ENCODE measurements at regions not wholly inside any gene's neighbourhood (a gene's known extent, or its start where the extent isn't known, plus 50 kb on each side); places are given as distances from the start of the nearest gene placed in this dataset.

DNA sequence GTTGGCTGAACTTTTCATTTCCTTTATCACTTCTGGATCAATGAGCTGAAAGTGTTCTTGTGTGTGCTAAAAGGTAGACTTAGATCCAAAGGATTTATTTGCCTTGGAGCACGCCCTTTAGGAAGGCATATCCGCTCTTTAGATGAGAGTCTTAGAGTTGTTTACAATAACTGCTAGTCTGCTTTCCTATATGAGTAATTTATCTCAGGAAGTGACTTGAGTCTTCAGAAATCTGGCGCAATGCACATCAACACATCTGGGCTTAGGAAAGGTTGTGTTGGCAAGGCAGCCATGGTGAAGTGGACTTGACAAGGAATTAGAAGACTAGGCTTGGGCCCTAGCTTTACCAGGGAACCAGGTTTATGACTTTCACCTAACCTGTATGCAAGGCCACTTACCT lies 204.1 kb upstream of the PTGFR start:
- ChIA-PET CTCF (no interaction called here), RAD21 (ENCODE audit: low non-redundant PET in 1 of 2, low total read pairs in 2 of 2, uncharacterized antibody in 2 of 2, unreplicated experiment in 2 of 2) (no interaction called here), POLR2A (no interaction called here)
- intact Hi-C loops (cut with micrococcal nuclease): no loop called here
- Histone ChIP-seq H3K4me1 (ENCODE audit: control insufficient read depth in 1 of 2, insufficient read depth in 2 of 2, low read length in 2 of 2) (no peaks in the 10 kb centered on the region), H3K4me3 (replicated peaks in 1 of 2; ENCODE audit: low read depth in 1 of 2, low read length in 2 of 2) (no peak overlapping the region), H3K9ac (ENCODE audit: low read length) (no peak overlapping the region), H3K36me3 (ENCODE audit: control insufficient read depth in 1 of 2, insufficient read depth in 2 of 2, low read length in 2 of 2) (no peaks in the 10 kb centered on the region), H3K9me2 (ENCODE audit: insufficient read depth) (no peaks in the 10 kb centered on the region), H2AFZ (ENCODE audit: low read depth, low read length, poor library complexity, severe bottlenecking) (no peak overlapping the region), H3K9me3 (ENCODE audit: control insufficient read depth in 1 of 2, insufficient read depth in 1 of 2, low read depth in 1 of 2, low read length in 2 of 2) (no peaks in the 10 kb centered on the region), H3K79me2 (ENCODE audit: insufficient read depth, low read length) (no peaks in the 10 kb centered on the region), H3K27ac (ENCODE audit: low read depth, low read length) (no peak overlapping the region), H4K20me1 (ENCODE audit: insufficient read depth) (no peaks in the 10 kb centered on the region), H3K4me2 (ENCODE audit: low read length) (no peak overlapping the region), H3K27me3 (ENCODE audit: insufficient read depth, low read length) (no peaks in the 10 kb centered on the region)
- ATAC-seq: no peak
- no TSS peak for BruUV-seq (replicated peaks)
- TF ChIP-seq, protein P1, sequence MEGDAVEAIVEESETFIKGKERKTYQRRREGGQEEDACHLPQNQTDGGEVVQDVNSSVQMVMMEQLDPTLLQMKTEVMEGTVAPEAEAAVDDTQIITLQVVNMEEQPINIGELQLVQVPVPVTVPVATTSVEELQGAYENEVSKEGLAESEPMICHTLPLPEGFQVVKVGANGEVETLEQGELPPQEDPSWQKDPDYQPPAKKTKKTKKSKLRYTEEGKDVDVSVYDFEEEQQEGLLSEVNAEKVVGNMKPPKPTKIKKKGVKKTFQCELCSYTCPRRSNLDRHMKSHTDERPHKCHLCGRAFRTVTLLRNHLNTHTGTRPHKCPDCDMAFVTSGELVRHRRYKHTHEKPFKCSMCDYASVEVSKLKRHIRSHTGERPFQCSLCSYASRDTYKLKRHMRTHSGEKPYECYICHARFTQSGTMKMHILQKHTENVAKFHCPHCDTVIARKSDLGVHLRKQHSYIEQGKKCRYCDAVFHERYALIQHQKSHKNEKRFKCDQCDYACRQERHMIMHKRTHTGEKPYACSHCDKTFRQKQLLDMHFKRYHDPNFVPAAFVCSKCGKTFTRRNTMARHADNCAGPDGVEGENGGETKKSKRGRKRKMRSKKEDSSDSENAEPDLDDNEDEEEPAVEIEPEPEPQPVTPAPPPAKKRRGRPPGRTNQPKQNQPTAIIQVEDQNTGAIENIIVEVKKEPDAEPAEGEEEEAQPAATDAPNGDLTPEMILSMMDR (IDR thresholded peaks at IDR 0.05 in 2 of 3, conservative IDR thresholded peaks at IDR 0.05 in 1 of 3; ENCODE audit: borderline replicate concordance in 1 of 3, insufficient read depth in 1 of 3, low read depth in 2 of 3, low read length in 2 of 3): no peak
- TF ChIP-seq EGR1 (IDR thresholded peaks at IDR 0.05; ENCODE audit: low read depth) (no peak), SRF (IDR thresholded peaks at IDR 0.05; ENCODE audit: low read depth) (no peak), YY1 (IDR thresholded peaks at IDR 0.05; ENCODE audit: extremely low read depth, insufficient replicate concordance, low read depth, low read length) (no peak), POLR2A (IDR thresholded peaks at IDR 0.05; ENCODE audit: borderline replicate concordance, extremely low read depth, insufficient read depth, insufficient read length) (no peak), MAX (IDR thresholded peaks at IDR 0.05) (no peak), JUND (IDR thresholded peaks at IDR 0.05) (no peak), TCF7L2 (IDR thresholded peaks at IDR 0.05; ENCODE audit: borderline replicate concordance, extremely low read depth, insufficient read depth, insufficient read length) (no peak), CBX3 (IDR thresholded peaks at IDR 0.05; ENCODE audit: low read depth) (no peak), EZH2phosphoT487 (IDR thresholded peaks at IDR 0.05; ENCODE audit: borderline replicate concordance) (no peak), ELF1 (IDR thresholded peaks at IDR 0.05; ENCODE audit: borderline replicate concordance, low read depth) (no peak), REST (IDR thresholded peaks at IDR 0.05; ENCODE audit: low read depth) (no peak), ZBTB33 (IDR thresholded peaks at IDR 0.05; ENCODE audit: extremely low read depth, insufficient replicate concordance, low read length) (no peak), SP1 (IDR thresholded peaks at IDR 0.05; ENCODE audit: low read depth) (no peak), ZFX (IDR thresholded peaks at IDR 0.05) (no peak)
- no peak for DNase-seq (ENCODE audit: low read depth, low spot score)

All from HCT116 (cell line).